Hematopoietic multipotent progenitor cell treated with erythropoietin and hydrocortisone succinate and interleukin-3 and kit ligand, for 15 days (in vitro differentiated cells): ENCODE measurements at regions not wholly inside any gene's neighbourhood (a gene's known extent, or its start where the extent isn't known, plus 50 kb on each side); places are given as distances from the start of the nearest gene placed in this dataset.
"Not testable (repeated sequence)": the region's sequence is repeated elsewhere in the genome, so short reads cannot be mapped to it uniquely, and the experiment has no call there.

Experiments used
- DNase-seq: peaks from one replicate; pipeline ENCODE4 v3.0.0-alpha.2; 2015; ENCODE audit warnings: low spot score

DNA sequence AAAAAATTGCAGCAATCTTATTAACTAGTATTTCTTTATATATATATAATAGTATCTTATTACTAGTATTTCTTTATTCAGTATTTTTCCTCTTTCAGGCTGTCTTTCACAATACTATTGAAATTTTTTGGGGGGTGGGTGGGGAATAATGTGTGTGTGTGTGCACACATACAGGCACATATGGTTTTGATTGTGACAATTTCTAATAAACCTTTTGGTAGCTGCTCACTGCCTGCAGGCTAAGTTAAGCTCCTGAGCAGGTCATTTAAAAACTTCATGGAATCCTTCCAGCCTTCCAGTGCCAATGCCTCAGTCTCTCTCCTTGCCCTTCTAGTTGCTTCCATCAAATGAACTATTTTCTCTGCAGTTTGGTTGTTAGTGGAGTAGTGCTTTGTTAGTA, 490.1 kb downstream of the PCNX1 start:
- no peak for DNase-seq

DNA sequence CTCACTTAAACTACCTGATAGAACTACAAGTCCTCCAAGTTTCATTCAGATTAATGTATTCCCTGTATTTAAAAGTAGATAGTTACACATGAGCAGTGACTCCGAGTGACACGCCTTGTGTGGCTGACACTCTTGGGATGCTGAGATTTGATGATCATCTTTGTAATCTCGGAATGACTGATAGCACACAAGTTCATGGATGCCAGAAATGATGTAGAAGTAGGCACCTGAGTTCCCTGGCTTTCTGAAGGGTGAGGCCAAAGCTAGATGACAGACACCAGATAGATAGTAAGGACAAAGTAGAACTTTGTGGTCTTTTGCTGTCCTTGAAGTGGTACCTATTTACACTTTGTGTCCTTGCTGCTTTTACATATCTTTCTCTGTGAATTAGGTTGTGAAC, 491.2 kb downstream of the PCNX1 start:
- no peak for DNase-seq

DNA sequence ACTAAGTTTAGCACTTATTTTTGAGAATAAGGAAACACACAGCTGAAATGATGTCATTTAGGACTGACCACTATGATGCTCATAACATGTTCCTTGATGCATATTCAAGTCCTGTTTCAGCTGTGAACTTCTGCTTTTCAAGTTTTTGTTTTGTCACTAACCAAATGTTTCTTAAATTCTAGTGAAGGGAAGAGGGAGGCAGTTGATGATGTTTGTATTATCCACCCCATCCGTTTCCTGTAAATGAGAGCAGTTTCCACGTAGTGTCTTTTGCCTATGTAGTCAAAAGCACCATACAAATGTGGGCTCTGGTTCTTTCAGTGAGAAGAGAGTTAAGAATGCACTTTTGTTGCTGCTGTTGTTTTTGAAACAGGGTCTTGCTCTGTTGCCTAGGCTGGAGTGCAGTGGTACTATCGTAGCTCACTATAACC, 491.8 kb downstream of the PCNX1 start:
- no peak for DNase-seq

DNA sequence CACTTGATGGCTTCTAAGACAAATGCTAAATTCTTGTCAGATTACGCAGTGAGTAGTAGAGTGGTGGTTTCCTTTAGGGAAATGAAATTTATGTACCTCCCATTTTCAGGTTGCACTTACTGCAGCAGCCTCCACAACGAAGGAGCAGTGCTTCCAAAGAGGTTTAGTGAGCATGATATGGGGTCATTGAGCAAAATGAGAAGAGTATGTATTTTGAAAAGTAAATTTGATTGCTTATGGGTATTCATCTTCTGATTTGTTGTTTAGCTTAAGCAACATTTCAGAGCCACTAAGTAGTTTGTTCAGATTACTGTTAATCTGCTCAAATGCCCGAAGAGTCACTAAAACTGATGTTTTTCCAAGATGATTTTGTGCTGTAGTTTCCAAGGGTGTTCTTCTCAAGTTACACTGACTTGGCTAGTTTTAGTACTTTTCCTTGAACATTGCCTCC, 493.6 kb downstream of the PCNX1 start:
- no peak for DNase-seq

DNA sequence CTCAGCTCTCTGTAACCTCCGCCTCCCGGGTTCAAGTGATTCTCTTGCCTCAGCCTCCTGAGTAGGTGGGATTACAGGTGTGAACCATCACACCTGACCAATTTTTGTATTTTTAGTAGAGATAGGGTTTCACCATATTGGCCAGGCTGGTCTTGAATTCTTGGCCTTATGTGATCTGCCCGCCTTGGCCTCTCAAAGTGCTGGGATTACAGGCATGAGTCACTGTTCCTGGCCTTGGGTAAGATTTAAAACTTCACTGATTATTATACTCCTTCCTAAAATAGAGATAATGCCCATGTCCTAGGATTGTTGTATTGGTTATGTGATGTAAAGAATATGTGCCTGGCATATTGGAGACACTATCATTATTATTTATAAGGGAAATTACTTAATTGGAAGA, 495.2 kb downstream of the PCNX1 start:
- not testable (repeated sequence) for DNase-seq

DNA sequence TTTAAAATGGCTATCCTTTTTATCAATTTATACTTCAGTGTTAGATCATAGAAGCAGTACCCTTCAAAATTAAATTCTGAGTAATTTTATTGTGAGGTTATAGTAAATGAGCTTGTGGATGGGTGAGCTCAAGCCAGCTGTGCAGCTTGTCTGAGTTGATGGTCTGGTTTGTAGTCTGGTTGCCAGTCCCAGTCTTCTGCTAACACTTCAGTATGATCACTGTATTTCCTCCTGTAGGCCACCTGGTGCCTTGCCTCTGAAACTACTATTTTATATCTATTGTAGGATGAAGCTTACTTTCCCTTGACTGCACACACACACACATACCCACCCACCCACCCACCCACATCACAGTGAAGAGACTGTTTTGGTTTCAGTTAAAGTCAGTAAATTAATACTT, 496.4 kb downstream of the PCNX1 start:
- no peak for DNase-seq

DNA sequence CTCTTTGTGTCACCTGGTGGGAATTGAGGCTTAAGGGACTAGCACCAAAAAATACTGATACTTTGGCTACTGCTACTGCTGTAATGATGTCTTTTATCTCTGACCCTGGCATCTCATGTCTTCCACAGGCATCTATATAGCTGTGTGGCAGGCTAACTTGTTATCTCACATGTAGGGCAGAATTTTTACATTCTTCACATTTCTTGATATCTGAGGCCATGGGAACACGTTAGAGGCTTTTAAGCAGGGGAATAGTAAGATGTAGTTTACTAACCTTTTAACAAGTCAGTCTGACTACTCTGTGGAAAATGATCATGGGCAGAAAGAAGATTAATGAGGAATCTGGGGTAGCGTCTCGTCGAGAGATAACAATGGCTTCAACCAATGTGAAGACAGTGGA, 498.4 kb downstream of the PCNX1 start:
- no peak for DNase-seq

DNA sequence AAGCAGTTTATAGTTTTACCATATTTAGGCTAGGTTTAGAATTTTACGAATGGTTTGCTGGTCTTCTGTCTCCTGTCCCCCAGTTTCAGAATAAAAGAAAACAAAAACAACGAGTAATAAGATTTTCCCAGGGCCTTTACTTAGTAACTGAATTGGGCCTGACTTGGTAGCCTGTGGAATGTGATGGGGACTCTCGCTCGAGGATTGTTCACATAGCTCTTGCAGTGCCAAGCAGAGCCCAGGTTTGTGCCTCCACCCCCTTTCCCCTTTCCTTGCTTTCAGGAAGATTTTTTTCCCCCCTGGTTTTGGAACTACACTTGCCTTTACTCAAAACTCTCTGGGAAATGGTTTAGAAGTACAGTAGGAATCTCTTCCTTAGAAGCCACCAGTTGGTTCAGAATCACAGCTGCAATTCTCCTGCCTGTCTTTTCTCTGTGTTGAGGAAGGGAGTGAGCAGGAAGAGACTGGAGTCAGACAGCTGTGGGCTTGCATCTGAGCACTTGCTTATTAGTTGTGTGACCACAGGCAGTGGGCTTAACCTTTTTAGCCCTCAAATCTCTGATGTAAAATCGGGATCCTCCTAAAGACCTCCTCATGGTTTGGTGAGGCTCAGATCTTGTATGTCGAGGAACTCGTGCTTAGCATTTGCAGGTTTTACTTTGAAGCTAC, 501.2 kb downstream of the PCNX1 start:
- no peak for DNase-seq

DNA sequence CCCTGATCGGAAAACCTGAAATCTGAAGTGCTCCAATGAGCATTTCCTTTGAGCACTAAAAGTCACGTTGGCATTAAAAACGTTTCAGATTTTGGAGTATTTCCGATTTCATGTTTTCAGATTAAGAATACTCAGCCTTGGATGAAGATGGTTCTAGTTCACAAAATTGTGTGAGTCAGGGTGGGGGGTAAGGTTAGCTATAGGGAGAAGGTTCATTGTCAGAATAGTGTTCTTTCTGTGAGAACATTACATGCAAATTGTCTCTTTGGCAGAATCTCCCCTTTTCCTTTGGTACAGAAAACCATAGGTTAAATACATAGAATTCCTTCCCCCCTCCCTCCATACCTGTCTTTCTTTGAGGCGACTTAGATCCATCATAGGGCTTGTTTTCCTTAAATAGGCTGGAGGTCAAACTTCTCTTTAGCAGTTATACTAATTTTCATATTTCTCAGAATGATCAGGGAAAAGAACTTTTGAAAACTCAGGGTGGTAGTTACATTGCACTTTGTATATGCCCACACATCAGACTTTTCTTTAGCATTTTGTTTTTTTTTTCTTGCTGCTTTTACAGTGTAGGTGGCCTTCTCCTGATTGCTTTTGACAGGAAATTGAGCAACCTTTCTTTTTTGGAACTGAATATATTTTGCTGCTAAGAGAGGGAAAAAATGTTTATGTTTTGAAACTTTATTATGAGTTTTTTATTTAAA, 503.5 kb downstream of the PCNX1 start:
- DNase-seq: no peak

DNA sequence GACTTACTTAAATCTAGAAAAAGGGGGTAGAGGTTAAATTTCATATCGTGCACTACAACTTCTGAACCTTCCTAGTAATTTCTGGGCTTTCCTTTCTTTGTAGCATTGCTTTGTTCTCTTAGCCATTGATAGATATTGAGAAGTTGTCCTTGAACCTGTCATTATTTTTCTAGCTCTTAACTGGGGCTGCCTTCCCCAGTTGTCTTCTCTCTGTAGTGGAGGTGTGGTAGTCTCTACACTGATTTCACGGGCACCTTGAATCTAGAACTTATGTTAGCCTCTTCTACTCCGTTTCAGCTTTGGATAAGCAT, 504.0 kb downstream of the PCNX1 start:
- no peak for DNase-seq

DNA sequence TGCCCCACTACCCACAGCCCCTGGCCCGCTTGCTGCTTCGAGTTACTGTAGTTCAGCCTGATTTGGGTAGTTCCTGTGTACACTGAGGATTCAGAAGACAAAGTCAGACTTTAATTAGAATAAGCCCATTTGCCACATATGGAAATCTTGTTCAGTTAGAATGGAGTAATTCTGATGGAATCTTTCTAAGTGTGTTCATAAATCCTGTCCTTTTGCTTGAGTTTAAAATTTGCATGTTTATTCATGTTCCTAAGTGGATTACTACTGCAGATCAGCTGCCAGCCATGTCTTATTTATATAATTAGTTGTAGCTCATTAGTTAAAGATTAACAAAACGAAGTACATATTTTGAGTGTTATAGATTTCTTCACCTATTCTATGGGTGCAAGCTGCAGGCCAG, 504.5 kb downstream of the PCNX1 start:
- DNase-seq: no peak

DNA sequence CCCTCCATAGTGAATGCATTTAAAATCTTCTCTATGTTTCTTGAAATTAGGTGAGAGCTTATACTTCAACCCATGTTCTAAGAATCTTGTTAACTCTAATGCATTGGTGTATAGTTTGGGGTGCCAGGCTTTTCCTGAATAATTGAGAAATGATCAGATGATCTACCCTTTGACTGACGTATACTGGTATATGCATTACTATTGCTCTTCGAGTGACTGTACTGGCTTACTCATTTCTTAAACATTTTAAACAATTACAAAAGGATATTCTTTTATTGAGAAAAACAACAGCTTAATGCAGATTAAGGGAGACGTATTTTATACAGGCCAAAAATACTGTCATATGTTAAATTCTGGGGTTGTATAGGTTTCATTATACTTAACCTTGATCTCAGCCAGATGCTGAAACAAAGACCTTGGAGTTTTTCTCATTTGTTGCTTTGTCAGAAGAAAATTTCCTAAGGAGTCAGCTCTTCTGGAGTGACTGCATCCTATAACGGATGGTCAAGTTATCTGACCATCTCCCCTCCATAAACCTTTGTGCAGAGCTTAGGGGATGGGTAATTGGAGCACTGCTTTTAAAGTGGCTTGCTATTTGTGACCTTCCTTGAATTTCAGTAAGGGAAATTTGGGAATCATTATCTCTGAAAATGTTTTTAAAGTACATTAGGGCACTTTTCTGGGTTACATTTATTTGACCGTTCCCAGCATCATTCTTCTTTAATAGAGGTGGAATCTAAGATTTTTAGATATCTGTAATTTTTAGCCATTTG, 507.6 kb downstream of the PCNX1 start:
- no peak for DNase-seq

DNA sequence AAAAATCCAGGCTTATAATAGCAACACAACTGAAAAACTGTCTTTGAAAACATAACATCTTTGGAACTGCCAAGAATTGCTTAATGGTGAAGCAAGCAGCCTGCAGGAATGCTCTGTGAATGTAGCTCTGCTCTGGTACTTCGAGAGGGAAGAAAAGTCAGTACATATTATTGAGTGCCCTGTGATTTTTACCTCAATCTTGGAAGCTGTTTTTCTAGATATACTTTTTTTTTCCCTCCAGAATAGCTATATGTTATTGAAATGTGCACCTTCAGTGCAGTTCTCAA, 508.1 kb downstream of the PCNX1 start:
- no peak for DNase-seq

DNA sequence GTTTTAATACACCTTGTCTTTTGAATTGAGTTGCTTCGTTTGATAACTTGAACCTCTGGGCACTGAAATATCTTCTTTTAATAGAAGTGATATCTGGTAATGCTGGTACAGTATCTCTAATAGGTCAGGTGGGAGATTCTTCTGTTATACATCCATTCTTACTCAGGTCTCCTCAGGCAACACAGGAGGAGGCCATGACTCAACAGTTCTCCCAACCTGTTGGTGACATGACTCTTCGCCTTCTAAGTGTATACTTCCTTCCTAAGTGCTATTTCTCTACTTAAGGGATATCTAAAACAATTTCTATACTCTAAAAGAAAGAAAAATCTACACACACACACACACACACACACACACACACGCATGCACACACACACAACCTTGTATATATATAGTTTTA, 509.1 kb downstream of the PCNX1 start:
- no peak for DNase-seq

DNA sequence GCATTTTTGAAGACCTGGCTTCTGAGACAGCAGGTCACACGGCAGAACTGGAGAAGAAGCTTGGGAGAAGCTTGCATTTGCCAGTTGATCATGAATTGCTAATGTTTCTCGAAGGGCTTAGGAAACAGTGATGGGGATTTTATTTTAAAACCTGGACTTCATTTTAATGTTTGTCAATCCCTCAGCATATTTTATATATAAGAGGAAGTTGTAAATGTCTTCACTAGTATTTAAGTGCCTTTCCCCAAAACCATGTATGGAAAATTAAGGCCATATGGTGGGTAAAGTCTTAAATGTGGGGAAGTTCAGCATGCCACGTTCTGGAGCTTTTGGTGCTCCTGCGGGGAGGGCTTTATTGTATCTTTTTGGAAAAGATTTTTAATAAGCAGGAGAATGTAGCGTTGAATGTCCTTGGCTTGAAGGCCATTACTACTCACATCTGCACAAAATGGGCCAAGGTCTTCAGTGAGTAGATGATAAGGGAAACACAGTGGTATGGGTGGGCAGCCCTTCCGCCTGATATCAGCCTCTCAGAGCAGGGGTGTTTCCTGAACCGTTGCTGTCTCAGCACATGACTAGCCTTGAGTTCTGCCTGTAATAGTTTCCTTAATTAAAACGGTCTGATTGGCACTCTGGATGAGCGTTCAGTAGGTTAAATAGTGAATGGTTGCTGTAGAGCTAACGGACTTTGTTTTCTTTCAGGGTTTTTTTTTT, 511.4 kb downstream of the PCNX1 start:
- no peak for DNase-seq

DNA sequence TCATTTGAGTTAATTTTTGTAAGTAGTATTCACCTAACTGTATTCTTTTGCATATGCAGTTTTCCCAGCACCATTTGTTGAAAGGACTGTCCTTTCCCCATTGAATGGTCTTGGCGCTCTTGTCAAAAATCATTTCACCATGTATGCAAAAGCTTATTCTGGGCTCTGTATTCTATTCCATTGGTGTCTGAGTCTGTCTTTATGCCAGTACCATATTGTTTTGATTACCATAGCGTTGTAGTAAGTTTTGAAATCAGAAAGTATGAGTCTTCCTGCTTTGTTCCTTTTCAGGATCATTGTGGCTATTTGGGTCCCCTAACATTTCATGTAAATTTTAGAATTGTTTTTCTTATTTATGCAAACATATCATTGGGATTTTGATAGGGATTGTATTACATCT, 508.7 kb upstream of the RGS6 start:
- DNase-seq: no peak

DNA sequence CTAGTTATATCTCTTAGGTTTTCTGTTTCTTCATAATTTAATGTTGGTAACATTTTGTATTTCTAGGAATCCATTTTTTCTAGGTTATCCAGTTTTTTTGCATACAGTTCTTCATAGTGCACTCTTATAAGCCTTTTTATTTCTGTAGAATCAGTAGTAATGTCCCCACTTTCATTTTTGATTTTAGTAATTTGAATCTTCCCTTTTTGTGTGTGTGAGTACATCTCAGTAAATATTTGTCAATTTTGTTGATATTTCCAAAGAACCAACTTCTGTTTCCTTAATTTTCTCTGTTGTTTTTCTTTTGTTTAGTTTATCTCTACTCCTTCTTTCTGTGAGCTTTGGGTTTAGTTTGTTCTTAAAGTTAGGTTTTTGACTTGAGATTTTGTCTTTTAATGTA, 507.3 kb upstream of the RGS6 start:
- DNase-seq: no peak

DNA sequence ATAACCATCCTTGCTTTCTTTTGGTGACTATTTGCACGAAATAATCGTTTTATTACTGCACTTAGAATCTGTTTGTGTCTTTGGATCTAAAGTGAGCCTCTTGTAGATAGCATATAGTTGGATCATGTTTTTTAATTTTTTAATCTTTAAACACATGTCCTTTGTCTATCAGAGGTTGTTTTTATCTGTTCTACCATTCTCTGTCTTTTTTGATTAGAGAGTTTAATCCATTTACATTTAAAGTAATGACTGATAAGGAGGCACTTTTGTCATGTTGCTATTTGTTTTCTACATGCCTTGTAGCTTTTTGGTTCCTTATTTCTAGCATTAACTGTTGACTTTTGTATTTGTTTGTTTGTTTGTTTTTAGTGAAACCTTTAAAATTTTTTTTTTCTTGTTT, 506.2 kb upstream of the RGS6 start:
- DNase-seq: no peak

DNA sequence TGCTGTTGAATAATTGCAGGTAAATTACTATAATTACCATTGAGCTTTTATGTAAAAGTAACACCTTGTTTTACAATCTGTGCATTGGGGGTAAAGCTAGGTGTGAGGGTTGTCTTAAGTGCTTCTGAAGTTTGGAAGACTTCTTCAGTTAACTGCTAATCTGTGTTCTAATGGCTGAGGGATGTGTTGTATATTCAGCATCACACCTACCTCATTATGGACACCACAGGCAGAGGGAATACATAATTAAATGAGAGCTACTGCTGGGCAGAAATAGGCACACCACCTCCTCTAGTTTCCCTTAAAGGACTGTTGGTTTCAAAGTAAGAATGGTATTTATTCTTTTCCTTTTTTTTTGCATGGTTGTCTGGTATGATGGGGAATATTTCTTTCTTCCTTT, 502.3 kb upstream of the RGS6 start:
- DNase-seq: no peak

DNA sequence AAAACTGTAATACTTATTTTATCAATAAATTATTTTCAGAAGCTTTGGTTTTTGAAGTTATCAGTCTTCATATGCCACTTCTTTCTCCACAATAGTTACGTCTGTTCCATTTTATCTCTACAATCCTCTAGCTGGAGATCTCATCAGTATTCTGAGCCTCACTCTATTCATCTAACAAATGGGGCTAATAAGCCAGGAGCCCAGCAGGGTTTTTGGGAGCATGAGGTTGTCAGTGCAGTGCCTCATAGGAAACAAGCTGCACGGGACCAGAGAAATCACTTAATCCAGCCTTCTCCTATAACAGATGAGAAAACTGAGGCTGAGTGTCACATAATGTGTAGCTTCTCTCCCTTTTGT, 501.9 kb upstream of the RGS6 start:
- DNase-seq: no peak

DNA sequence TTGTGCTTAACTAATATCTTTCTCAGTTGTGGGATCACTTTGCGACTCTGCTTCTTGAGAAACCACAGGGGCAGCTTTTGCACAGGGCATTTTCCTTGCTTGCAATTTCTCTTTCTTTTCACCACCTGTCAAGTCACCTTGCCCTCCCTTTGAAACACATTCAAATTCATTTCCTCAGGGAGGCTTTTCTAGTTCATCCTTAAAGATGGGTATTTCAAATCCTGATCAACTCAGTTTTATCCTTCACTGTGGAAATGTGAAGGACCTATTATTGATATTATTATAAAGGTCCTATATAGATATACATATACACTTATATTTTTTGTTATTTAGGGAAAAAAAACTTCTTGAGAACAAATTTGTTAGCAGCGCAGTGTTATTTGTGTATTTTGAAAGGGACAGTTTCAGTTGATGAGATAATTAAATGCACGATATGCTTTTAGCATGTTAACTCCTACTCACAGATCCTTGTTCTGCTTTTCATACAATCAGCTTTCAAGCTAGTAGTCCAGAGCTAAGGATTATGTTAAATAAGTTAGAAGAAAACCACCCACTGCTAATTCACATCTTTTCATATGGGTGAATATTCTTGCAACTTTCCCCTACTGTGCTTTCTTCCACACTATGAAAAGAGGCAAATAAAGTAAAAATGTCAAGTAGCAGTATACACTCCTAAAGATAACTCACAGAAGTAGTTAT, 501.4 kb upstream of the RGS6 start:
- DNase-seq: no peak

DNA sequence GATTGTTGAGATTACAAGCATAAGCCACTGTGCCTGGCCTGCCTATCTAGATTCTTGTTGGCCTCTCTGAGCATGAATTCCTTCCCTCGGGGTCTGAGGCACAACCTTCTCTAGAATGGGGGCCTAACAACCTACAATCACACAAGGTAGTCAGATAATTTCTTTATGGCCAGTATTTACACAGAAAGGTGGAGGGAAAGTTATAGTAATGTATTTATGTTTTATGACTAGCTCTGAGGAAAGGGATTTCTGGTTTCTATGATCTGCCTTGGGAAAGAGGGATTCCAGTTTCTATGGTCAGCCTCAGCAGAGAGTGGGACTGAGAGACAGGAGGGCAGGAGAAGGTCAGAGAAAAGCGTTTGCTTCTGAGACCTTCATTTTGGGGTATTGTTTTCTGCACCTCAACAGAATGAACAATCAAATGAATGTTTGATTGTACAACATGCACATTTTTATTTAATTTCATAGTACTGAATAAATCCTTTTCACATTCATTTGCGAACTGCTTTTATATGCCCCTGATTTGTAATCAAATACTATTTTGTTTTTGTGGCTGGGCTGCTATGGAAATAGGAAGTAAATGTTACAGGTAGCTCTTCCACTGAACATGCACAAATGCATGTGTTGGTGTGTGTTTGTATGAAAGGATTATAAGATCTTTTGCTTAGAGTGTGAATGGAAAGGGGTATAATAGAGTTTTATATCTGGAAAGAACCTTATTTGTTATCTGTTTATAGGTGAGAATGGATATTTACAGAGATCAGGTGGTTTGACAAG, 499.7 kb upstream of the RGS6 start:
- DNase-seq: no peak
